ENCODE measurements at regions not wholly inside any gene's neighbourhood (a gene's known extent, or its start where the extent isn't known, plus 50 kb on each side); places are given as distances from the start of the nearest gene placed in this dataset.

GRCh38 chr11:33505093-33505492 lies 195.5 kb downstream of the C11orf91 start:
- peaks cover 4% of the 10 kb centered on the region for H3K9me3 Mint-ChIP-seq
- peaks cover 14% of the 10 kb centered on the region for H3K27me3 Mint-ChIP-seq
- no peak overlapping the region for H3K4me3 Mint-ChIP-seq
- H3K27ac Mint-ChIP-seq = no peak overlapping the region
- H3K4me1 Mint-ChIP-seq = no peaks in the 10 kb centered on the region
- no peak for ATAC-seq (replicated peaks)
- no peaks in the 10 kb centered on the region for H3K36me3 Mint-ChIP-seq (ENCODE audit: low read depth)

GRCh38 chr11:33500861-33501479 lies 199.7 kb downstream of the C11orf91 start:
- no peak overlapping the region for H3K4me3 Mint-ChIP-seq
- H3K9me3 Mint-ChIP-seq = peaks cover 10% of the 10 kb centered on the region
- no peaks in the 10 kb centered on the region for H3K4me1 Mint-ChIP-seq
- peaks cover 28% of the 10 kb centered on the region for H3K27me3 Mint-ChIP-seq
- no peaks in the 10 kb centered on the region for H3K36me3 Mint-ChIP-seq (ENCODE audit: low read depth)
- no peak overlapping the region for H3K27ac Mint-ChIP-seq
- ATAC-seq (replicated peaks) = no peak

- no peak for ATAC-seq (replicated peaks)
- peaks cover 28% of the 10 kb centered on the region for H3K27me3 Mint-ChIP-seq
- H3K4me1 Mint-ChIP-seq = no peaks in the 10 kb centered on the region
- H3K27ac Mint-ChIP-seq = no peak overlapping the region
- no peak overlapping the region for H3K4me3 Mint-ChIP-seq
- H3K36me3 Mint-ChIP-seq (ENCODE audit: low read depth) = no peaks in the 10 kb centered on the region
- H3K9me3 Mint-ChIP-seq = peaks cover 10% of the 10 kb centered on the region
Observed at GRCh38 chr11:33500332-33500731, 200.3 kb downstream of the C11orf91 start.

- no peak overlapping the region for H3K27ac Mint-ChIP-seq
- H3K9me3 Mint-ChIP-seq = peaks cover 6% of the 10 kb centered on the region
- no peak overlapping the region for H3K4me3 Mint-ChIP-seq
- H3K36me3 Mint-ChIP-seq (ENCODE audit: low read depth) = no peaks in the 10 kb centered on the region
- ATAC-seq (replicated peaks) = no peak
- H3K4me1 Mint-ChIP-seq = no peaks in the 10 kb centered on the region
- H3K27me3 Mint-ChIP-seq = peaks cover 24% of the 10 kb centered on the region
Observed at GRCh38 chr11:33492596-33492995, 208.0 kb downstream of the C11orf91 start.

- no peaks in the 10 kb centered on the region for H3K36me3 Mint-ChIP-seq (ENCODE audit: low read depth)
- no peaks in the 10 kb centered on the region for H3K9me3 Mint-ChIP-seq
- peaks cover 22% of the 10 kb centered on the region for H3K27me3 Mint-ChIP-seq
- ATAC-seq (replicated peaks) = no peak
- H3K4me1 Mint-ChIP-seq = no peaks in the 10 kb centered on the region
- no peak overlapping the region for H3K4me3 Mint-ChIP-seq
- H3K27ac Mint-ChIP-seq = no peak overlapping the region
Observed at GRCh38 chr11:33490842-33491370, 209.7 kb downstream of the C11orf91 start.

- Mint-ChIP-seq H3K27me3 (peaks cover 33% of the 10 kb centered on the region), H3K36me3 (ENCODE audit: low read depth) (no peaks in the 10 kb centered on the region), H3K4me1 (no peaks in the 10 kb centered on the region), H3K27ac (no peak overlapping the region), H3K4me3 (no peak overlapping the region), H3K9me3 (no peaks in the 10 kb centered on the region)
- no peak for ATAC-seq (replicated peaks)
Observed at GRCh38 chr11:33488971-33489370, 211.7 kb downstream of the C11orf91 start.

DNA sequence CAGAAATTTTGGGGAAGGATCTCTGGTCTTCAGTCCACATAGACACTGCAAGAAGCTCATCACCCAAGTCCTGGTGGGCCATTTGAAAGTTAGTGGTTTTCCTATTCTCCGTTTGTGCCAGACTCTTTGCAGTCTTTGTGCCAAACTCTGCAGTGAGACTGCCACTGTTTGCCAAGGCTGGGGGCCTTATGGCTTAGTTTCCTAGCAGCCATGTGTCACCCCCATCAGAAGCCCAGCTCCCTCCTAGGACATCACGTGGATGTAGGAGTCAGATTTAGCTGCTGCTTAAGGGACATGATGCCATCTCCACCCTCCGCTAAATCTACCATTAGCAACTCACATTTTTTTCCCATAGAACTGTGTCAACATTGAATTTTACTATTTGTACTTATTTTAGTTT lies 220.0 kb downstream of the C11orf91 start:
- Mint-ChIP-seq H3K4me1 (no peaks in the 10 kb centered on the region), H3K9me3 (no peaks in the 10 kb centered on the region)
- no peak for ATAC-seq (replicated peaks)

DNA sequence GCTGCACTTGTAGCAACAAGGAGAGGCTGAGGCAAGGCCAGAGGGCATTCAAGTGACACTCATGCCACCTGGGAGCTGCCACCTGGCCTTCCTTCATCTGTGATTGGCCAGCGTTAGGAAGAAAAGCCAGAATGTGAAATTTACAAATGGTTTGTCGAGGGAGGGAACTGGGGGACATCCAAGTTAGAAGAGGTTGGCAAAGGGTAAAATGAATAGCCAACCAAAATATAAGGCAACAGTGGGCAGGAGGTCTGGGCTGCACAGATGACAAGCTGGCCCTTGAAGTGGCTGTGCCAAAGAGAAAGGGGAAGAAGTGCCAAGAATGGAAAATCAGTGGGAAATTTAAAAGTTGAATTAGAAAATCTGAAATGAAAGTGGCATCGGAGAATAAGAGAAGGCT lies 221.4 kb downstream of the C11orf91 start:
- H3K4me1 Mint-ChIP-seq = no peaks in the 10 kb centered on the region
- H3K27ac Mint-ChIP-seq = no peak overlapping the region
- H3K9me3 Mint-ChIP-seq = no peaks in the 10 kb centered on the region
- H3K4me3 Mint-ChIP-seq = no peak overlapping the region
- no peaks in the 10 kb centered on the region for H3K36me3 Mint-ChIP-seq (ENCODE audit: low read depth)
- no peak for ATAC-seq (replicated peaks)
- H3K27me3 Mint-ChIP-seq = peaks cover 17% of the 10 kb centered on the region

More for the DNA sequence above, 220.0 kb downstream of the C11orf91 start:
- H3K4me3 Mint-ChIP-seq = no peak overlapping the region
- no peak overlapping the region for H3K27ac Mint-ChIP-seq
- peaks cover 23% of the 10 kb centered on the region for H3K27me3 Mint-ChIP-seq
- H3K36me3 Mint-ChIP-seq (ENCODE audit: low read depth) = no peaks in the 10 kb centered on the region

DNA sequence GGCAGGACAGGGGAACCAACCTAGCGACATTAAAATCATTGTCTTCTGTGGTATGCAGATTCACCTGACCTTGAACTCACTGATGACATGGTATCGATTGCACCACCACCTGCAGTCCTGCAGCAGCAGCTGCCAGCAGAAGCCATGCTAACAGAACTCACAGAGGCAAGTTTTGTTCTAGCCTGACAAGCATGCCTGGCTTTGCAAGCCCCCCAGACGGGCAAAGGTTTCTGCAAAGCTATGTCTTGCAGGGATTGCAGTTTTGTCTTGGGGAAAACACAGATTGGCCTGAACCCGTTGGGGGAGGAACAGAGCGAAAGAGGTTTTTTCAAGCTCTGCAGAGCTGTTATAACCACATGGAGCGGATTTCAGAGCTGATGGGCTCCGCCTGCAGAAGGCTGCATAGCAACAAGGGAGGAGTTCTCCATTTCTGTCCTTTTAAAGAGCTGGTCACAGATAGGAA lies 221.0 kb downstream of the HIPK3 start:
- Mint-ChIP-seq H3K9me3 (no peaks in the 10 kb centered on the region), H3K27me3 (peaks cover 22% of the 10 kb centered on the region), H3K27ac (no peak overlapping the region), H3K36me3 (ENCODE audit: low read depth) (no peaks in the 10 kb centered on the region), H3K4me1 (no peaks in the 10 kb centered on the region), H3K4me3 (no peak overlapping the region)
- ATAC-seq (replicated peaks) = no peak

DNA sequence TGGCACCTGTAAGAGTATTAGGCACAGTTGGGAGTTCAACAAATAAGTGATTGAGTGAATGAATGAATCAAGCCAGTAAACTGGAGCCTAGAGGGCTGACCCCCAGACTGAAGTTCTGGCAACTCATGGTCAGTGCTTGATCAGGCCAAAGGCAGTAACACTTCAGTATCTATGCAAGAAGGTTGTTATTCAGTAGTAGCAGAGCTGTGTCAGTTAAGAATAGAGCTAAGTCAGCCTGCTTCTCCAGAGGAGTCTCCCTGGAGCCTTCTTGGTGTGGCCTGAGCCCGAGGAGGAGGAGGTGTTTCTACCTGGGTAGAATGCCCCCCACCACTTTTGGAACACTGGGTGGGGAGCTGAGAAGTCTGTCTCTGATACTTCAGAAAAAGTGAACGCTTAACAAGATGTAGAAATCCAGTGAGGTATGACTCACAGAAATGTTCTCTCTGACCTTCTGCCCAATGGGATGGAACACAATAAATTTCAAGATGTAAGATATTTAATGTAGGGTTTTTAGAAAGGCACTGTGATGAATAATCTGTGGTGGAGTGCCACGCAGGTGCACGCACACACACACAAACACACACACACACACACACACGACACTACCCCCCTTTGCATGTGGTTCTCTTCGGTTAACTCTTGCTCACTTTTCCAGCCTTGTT lies 219.9 kb downstream of the HIPK3 start:
- Mint-ChIP-seq H3K27me3 (peaks cover 19% of the 10 kb centered on the region), H3K4me3 (no peak overlapping the region), H3K27ac (no peak overlapping the region), H3K9me3 (no peaks in the 10 kb centered on the region), H3K4me1 (no peaks in the 10 kb centered on the region), H3K36me3 (ENCODE audit: low read depth) (no peaks in the 10 kb centered on the region)
- no peak for ATAC-seq (replicated peaks)

DNA sequence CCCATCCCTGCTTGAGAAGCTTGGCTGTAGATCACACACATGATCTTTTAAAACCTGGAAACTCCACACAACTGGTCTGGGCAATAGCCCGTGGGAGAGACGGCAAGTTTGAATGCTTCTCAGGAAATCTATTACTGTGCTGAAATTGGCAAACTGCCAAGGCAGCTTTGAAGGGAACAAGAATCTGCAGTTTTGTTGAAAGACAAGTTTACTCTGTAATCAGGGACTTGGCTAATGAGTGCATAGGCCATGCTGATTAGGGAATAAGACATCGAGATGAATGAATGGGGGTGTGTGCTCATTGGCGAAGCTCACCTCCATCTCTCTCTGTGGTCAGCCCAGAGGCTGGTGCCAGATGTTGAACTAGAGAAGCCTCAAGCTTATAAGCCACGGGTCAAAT lies 218.8 kb downstream of the HIPK3 start:
- ATAC-seq (replicated peaks) = no peak
- H3K27ac Mint-ChIP-seq = no peak overlapping the region
- H3K27me3 Mint-ChIP-seq = peaks cover 19% of the 10 kb centered on the region
- H3K4me3 Mint-ChIP-seq = no peak overlapping the region
- H3K36me3 Mint-ChIP-seq (ENCODE audit: low read depth) = no peaks in the 10 kb centered on the region
- H3K9me3 Mint-ChIP-seq = no peaks in the 10 kb centered on the region
- no peaks in the 10 kb centered on the region for H3K4me1 Mint-ChIP-seq

DNA sequence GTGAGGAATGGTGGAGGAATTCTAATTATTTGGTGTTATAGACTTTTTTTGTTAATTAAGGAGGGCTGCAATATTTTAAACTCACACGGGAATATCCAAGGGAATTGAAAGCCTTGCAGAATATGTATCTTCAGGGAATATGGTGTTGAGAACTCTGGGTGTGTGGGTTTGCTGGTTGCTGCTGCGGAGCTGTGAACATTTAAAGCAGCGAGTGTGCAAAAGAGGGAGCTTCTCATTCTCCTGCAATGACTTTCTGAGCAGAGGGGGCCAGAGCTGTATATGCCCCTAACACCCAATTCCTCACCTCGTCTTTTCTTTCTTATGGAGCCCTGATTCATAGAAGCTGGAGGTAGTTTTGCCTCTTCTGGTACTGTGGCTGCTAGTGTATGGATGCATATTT lies 217.7 kb downstream of the HIPK3 start:
- no peak overlapping the region for H3K4me3 Mint-ChIP-seq
- no peak overlapping the region for H3K27ac Mint-ChIP-seq
- H3K9me3 Mint-ChIP-seq = no peaks in the 10 kb centered on the region
- peaks cover 19% of the 10 kb centered on the region for H3K27me3 Mint-ChIP-seq
- H3K4me1 Mint-ChIP-seq = no peaks in the 10 kb centered on the region
- no peaks in the 10 kb centered on the region for H3K36me3 Mint-ChIP-seq (ENCODE audit: low read depth)
- no peak for ATAC-seq (replicated peaks)

DNA sequence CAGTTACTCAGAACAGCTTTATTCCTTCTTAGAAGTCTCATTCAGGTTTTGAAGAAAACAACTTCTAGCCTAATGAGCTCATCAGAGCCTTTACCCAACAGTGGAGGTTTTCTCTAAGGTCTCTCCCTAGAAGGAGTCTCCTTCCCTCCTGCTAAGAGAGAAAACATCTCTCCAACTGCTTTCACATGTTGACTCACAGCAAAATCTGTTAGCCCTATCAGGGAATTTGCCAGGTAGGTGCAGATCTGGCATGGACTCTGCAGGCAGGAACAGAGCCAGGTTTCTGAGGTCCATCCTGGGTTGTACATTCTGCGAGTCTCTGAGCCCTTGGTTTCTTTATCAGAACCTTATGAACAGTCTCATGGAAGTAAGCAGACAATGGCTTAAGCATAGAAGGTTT lies 214.4 kb downstream of the HIPK3 start:
- Mint-ChIP-seq H3K9me3 (no peaks in the 10 kb centered on the region), H3K27ac (no peak overlapping the region), H3K27me3 (peaks cover 12% of the 10 kb centered on the region), H3K4me1 (no peaks in the 10 kb centered on the region), H3K36me3 (ENCODE audit: low read depth) (no peaks in the 10 kb centered on the region), H3K4me3 (no peak overlapping the region)
- no peak for ATAC-seq (replicated peaks)

DNA sequence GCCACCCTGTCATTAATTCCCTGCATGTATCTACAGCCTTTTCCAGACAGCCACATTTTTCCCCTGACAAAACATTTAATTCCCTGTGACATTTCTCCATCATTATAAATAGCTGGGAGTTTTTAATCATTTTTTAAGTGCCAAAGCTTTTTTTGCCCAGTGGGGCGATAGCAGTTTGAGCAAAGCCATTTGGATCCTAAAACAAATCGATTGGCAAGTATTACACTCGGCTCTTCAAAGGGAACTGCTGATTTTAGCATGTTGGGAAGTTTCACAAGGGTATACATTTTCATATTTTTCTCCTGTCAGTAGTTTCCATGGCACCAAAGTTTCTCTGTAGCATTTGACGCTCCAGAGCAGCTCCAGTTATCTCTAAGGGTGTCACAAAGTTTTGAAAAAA lies 210.8 kb downstream of the HIPK3 start:
- Mint-ChIP-seq H3K4me1 (no peaks in the 10 kb centered on the region), H3K27me3 (peaks cover 5% of the 10 kb centered on the region), H3K27ac (no peak overlapping the region), H3K4me3 (no peak overlapping the region), H3K36me3 (ENCODE audit: low read depth) (no peaks in the 10 kb centered on the region), H3K9me3 (no peaks in the 10 kb centered on the region)
- no peak for ATAC-seq (replicated peaks)

- H3K9me3 Mint-ChIP-seq = no peaks in the 10 kb centered on the region
- H3K27me3 Mint-ChIP-seq = peaks cover 4% of the 10 kb centered on the region
- no peak overlapping the region for H3K27ac Mint-ChIP-seq
- H3K36me3 Mint-ChIP-seq (ENCODE audit: low read depth) = no peaks in the 10 kb centered on the region
- no peaks in the 10 kb centered on the region for H3K4me1 Mint-ChIP-seq
- no peak for ATAC-seq (replicated peaks)
- no peak overlapping the region for H3K4me3 Mint-ChIP-seq
Observed at GRCh38 chr11:33463059-33463458, 205.9 kb downstream of the HIPK3 start.

Measured in activated T-helper 17 cell treated with anti-CD3 and anti-CD28 coated beads, Interleukin-2, amount 50 U/mL, for 72 hours (primary cell).